ENCODE measurements at regions not wholly inside any gene's neighbourhood (a gene's known extent, or its start where the extent isn't known, plus 50 kb on each side); places are given as distances from the start of the nearest gene placed in this dataset.

DNA sequence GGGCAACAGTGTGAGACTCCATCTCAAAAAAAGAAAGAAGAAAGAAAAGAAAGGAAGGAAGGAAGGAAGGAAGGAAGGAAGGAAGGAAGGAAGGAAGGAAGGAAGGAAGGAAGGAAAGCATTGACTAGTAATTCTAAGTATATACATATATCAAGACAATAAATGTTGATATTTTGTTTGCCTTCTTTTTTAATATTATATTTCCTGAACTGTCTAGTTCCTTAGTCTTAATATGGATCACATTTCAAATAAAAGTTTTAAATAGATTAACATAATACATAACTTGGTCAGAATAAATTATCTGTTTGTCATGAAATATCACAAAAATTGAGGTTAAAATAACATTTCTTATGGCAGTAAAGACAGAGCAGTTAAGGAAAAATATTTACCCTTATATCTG, 1448.4 kb upstream of the C9orf72 start:
- H2BK15ac ChIP-seq (ENCODE audit: low read depth, poor library complexity, severe bottlenecking), result no peak overlapping the region
- H3K18ac ChIP-seq (ENCODE audit: low read depth in 1 of 2, low read length in 2 of 2), result no peak overlapping the region
- H3K4me1 ChIP-seq (ENCODE audit: control insufficient read depth, insufficient read depth, low read depth, low read length), result no peaks in the 10 kb centered on the region
- no peak overlapping the region for H4K91ac ChIP-seq (ENCODE audit: low read length)
- H3K79me1 ChIP-seq (replicated peaks; ENCODE audit: low read length, poor library complexity, severe bottlenecking), result no peaks in the 10 kb centered on the region
- no peaks in the 10 kb centered on the region for H3K27me3 ChIP-seq (ENCODE audit: control insufficient read depth in 1 of 2, insufficient read depth in 1 of 2, low read length in 2 of 2)
- no peak overlapping the region for H2BK12ac ChIP-seq (ENCODE audit: low read length in 2 of 2)
- H3K23ac ChIP-seq (ENCODE audit: low read length in 2 of 2), result no peak overlapping the region
- H3K36me3 ChIP-seq (ENCODE audit: control insufficient read depth in 1 of 2, insufficient read depth in 2 of 2, low read depth in 1 of 2, low read length in 2 of 2), result no peaks in the 10 kb centered on the region
- no peak overlapping the region for H4K8ac ChIP-seq (ENCODE audit: low read length)
- no peak overlapping the region for H2AFZ ChIP-seq (ENCODE audit: low read depth, low read length)
- DNase-seq, result no peak
- no peak overlapping the region for H3K9ac ChIP-seq (ENCODE audit: low read length)
- no peak overlapping the region for H3K14ac ChIP-seq (ENCODE audit: low read length in 2 of 2)
- H3K4me3 ChIP-seq (ENCODE audit: insufficient read depth in 1 of 2, low read depth in 1 of 2, low read length in 2 of 2), result no peak overlapping the region
- no peak overlapping the region for H2BK5ac ChIP-seq (ENCODE audit: low read depth, low read length, poor library complexity, severe bottlenecking)
- no peak overlapping the region for H3K4ac ChIP-seq (ENCODE audit: low read depth in 1 of 2, low read length in 2 of 2)
- H3K27ac ChIP-seq (ENCODE audit: low read length, poor library complexity, severe bottlenecking), result no peak overlapping the region
- no peak overlapping the region for H2BK120ac ChIP-seq (ENCODE audit: low read depth, low read length)
- H3K4me2 ChIP-seq (ENCODE audit: low read length, poor library complexity, severe bottlenecking), result no peak overlapping the region
- H3K9me3 ChIP-seq (ENCODE audit: control insufficient read depth, low read length), result no peaks in the 10 kb centered on the region
- no peak overlapping the region for H2AK5ac ChIP-seq (ENCODE audit: low read length, severe bottlenecking)

DNA sequence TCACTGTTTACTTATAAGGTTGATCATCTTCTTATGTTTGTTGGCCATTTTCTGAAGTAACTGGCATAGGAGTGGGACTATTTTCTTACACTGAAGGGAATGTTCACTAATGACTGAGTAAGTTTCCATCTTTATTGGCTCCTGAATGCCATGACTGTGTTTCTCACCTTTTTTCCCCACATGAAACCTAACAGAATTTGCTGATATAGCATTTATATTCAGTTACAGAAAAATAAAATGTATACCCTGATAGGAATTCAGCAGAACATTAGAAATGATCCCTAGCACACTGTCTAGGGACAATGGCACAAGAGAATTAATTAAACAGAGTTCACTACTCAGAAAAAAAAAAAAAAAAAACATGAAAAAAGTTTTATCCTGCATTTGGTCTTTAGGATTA, 1465.1 kb upstream of the C9orf72 start:
- no peak overlapping the region for H4K8ac ChIP-seq (ENCODE audit: low read length)
- H3K14ac ChIP-seq (ENCODE audit: low read length in 2 of 2), result no peak overlapping the region
- H3K4me2 ChIP-seq (ENCODE audit: low read length, poor library complexity, severe bottlenecking), result no peak overlapping the region
- H3K27ac ChIP-seq (ENCODE audit: low read length, poor library complexity, severe bottlenecking), result no peak overlapping the region
- no peak overlapping the region for H2AK5ac ChIP-seq (ENCODE audit: low read length, severe bottlenecking)
- no peak overlapping the region for H2BK15ac ChIP-seq (ENCODE audit: low read depth, poor library complexity, severe bottlenecking)
- H3K4ac ChIP-seq (ENCODE audit: low read depth in 1 of 2, low read length in 2 of 2), result no peak overlapping the region
- H4K91ac ChIP-seq (ENCODE audit: low read length), result no peak overlapping the region
- no peak overlapping the region for H3K23ac ChIP-seq (ENCODE audit: low read length in 2 of 2)
- H2BK120ac ChIP-seq (ENCODE audit: low read depth, low read length), result no peak overlapping the region
- H2AFZ ChIP-seq (ENCODE audit: low read depth, low read length), result no peak overlapping the region
- DNase-seq, result no peak
- H2BK5ac ChIP-seq (ENCODE audit: low read depth, low read length, poor library complexity, severe bottlenecking), result no peak overlapping the region
- no peaks in the 10 kb centered on the region for H3K9me3 ChIP-seq (ENCODE audit: control insufficient read depth, low read length)
- H3K9ac ChIP-seq (ENCODE audit: low read length), result no peak overlapping the region
- H3K4me3 ChIP-seq (ENCODE audit: insufficient read depth in 1 of 2, low read depth in 1 of 2, low read length in 2 of 2), result no peak overlapping the region
- peaks cover 2% of the 10 kb centered on the region for H3K4me1 ChIP-seq (ENCODE audit: control insufficient read depth, insufficient read depth, low read depth, low read length)
- no peaks in the 10 kb centered on the region for H3K79me1 ChIP-seq (replicated peaks; ENCODE audit: low read length, poor library complexity, severe bottlenecking)
- H2BK12ac ChIP-seq (ENCODE audit: low read length in 2 of 2), result no peak overlapping the region
- H3K36me3 ChIP-seq (ENCODE audit: control insufficient read depth in 1 of 2, insufficient read depth in 2 of 2, low read depth in 1 of 2, low read length in 2 of 2), result no peaks in the 10 kb centered on the region
- H3K27me3 ChIP-seq (ENCODE audit: control insufficient read depth in 1 of 2, insufficient read depth in 1 of 2, low read length in 2 of 2), result no peaks in the 10 kb centered on the region
- H3K18ac ChIP-seq (ENCODE audit: low read depth in 1 of 2, low read length in 2 of 2), result no peak overlapping the region

DNA sequence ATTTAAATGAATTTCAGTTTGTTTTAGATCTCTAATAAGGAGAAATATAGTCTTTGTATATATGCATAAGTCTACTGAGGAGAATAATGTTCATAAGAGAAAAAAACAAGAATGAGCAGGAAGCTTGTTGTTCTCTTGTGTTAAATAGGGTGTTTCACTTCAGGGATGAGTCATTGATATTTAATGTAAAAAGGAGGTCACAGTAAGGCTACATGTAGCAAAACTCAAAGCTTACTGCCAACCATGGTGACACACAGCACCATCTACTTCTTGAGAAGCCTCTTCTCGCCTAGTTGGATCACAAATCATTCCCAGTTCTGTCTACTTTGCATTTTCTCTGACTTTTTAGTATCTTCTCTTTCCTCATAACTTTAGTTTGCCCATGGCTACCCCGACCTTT, 1466.0 kb upstream of the C9orf72 start:
- H3K14ac ChIP-seq (ENCODE audit: low read length in 2 of 2), result no peak overlapping the region
- no peak overlapping the region for H3K18ac ChIP-seq (ENCODE audit: low read depth in 1 of 2, low read length in 2 of 2)
- peaks cover 2% of the 10 kb centered on the region for H3K4me1 ChIP-seq (ENCODE audit: control insufficient read depth, insufficient read depth, low read depth, low read length)
- H3K9me3 ChIP-seq (ENCODE audit: control insufficient read depth, low read length), result no peaks in the 10 kb centered on the region
- no peak overlapping the region for H4K8ac ChIP-seq (ENCODE audit: low read length)
- H2BK12ac ChIP-seq (ENCODE audit: low read length in 2 of 2), result no peak overlapping the region
- WGBS, result 75% methylated on average over 2 of the region's 2 CpGs
- no peak overlapping the region for H3K23ac ChIP-seq (ENCODE audit: low read length in 2 of 2)
- H3K4me2 ChIP-seq (ENCODE audit: low read length, poor library complexity, severe bottlenecking), result no peak overlapping the region
- H2BK120ac ChIP-seq (ENCODE audit: low read depth, low read length), result no peak overlapping the region
- no peaks in the 10 kb centered on the region for H3K79me1 ChIP-seq (replicated peaks; ENCODE audit: low read length, poor library complexity, severe bottlenecking)
- no peak overlapping the region for H2BK15ac ChIP-seq (ENCODE audit: low read depth, poor library complexity, severe bottlenecking)
- no peak overlapping the region for H3K4me3 ChIP-seq (ENCODE audit: insufficient read depth in 1 of 2, low read depth in 1 of 2, low read length in 2 of 2)
- no peak overlapping the region for H2AK5ac ChIP-seq (ENCODE audit: low read length, severe bottlenecking)
- no peak overlapping the region for H2AFZ ChIP-seq (ENCODE audit: low read depth, low read length)
- peak; percentile 22 for DNase-seq
- H3K9ac ChIP-seq (ENCODE audit: low read length), result no peak overlapping the region
- H3K27ac ChIP-seq (ENCODE audit: low read length, poor library complexity, severe bottlenecking), result no peak overlapping the region
- no peaks in the 10 kb centered on the region for H3K27me3 ChIP-seq (ENCODE audit: control insufficient read depth in 1 of 2, insufficient read depth in 1 of 2, low read length in 2 of 2)
- H3K4ac ChIP-seq (ENCODE audit: low read depth in 1 of 2, low read length in 2 of 2), result no peak overlapping the region
- H2BK5ac ChIP-seq (ENCODE audit: low read depth, low read length, poor library complexity, severe bottlenecking), result no peak overlapping the region
- no peak overlapping the region for H4K91ac ChIP-seq (ENCODE audit: low read length)
- H3K36me3 ChIP-seq (ENCODE audit: control insufficient read depth in 1 of 2, insufficient read depth in 2 of 2, low read depth in 1 of 2, low read length in 2 of 2), result no peaks in the 10 kb centered on the region

DNA sequence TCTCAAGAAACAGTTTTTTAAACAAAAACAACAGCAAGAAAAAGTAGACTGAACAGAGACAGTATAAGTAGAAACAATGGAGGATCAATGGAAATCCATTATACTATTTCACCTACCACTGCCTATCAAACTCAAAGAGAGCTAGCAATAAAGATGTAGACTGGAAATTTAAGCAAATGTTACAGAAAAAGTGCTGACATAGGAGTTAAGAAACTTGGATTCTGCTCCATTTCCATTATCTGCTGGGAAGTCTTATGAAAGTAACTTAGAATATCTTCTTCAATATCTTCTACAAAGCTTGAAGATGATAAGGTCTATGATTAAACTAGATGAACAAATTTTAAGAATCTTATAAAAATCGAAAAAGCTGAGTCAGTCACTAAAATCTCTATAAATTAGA, 1469.8 kb upstream of the C9orf72 start:
- WGBS, result no CpG with 5 or more reads among the region's 1 CpG

More for the DNA sequence above, 1469.8 kb upstream of the C9orf72 start:
- H2AFZ ChIP-seq (ENCODE audit: low read depth, low read length), result no peak overlapping the region
- no peaks in the 10 kb centered on the region for H3K36me3 ChIP-seq (ENCODE audit: control insufficient read depth in 1 of 2, insufficient read depth in 2 of 2, low read depth in 1 of 2, low read length in 2 of 2)
- H3K9ac ChIP-seq (ENCODE audit: low read length), result no peak overlapping the region
- H3K9me3 ChIP-seq (ENCODE audit: control insufficient read depth, low read length), result no peaks in the 10 kb centered on the region
- H3K27ac ChIP-seq (ENCODE audit: low read length, poor library complexity, severe bottlenecking), result no peak overlapping the region
- H2BK12ac ChIP-seq (ENCODE audit: low read length in 2 of 2), result no peak overlapping the region
- H3K4me2 ChIP-seq (ENCODE audit: low read length, poor library complexity, severe bottlenecking), result no peak overlapping the region
- H2BK15ac ChIP-seq (ENCODE audit: low read depth, poor library complexity, severe bottlenecking), result no peak overlapping the region
- no peak overlapping the region for H3K4me3 ChIP-seq (ENCODE audit: insufficient read depth in 1 of 2, low read depth in 1 of 2, low read length in 2 of 2)
- H4K91ac ChIP-seq (ENCODE audit: low read length), result no peak overlapping the region
- no peak overlapping the region for H3K4ac ChIP-seq (ENCODE audit: low read depth in 1 of 2, low read length in 2 of 2)
- H4K8ac ChIP-seq (ENCODE audit: low read length), result no peak overlapping the region
- no peak overlapping the region for H2BK5ac ChIP-seq (ENCODE audit: low read depth, low read length, poor library complexity, severe bottlenecking)
- H3K14ac ChIP-seq (ENCODE audit: low read length in 2 of 2), result no peak overlapping the region
- no peak for DNase-seq
- no peaks in the 10 kb centered on the region for H3K27me3 ChIP-seq (ENCODE audit: control insufficient read depth in 1 of 2, insufficient read depth in 1 of 2, low read length in 2 of 2)
- no peak overlapping the region for H2BK120ac ChIP-seq (ENCODE audit: low read depth, low read length)
- H3K23ac ChIP-seq (ENCODE audit: low read length in 2 of 2), result no peak overlapping the region
- no peak overlapping the region for H2AK5ac ChIP-seq (ENCODE audit: low read length, severe bottlenecking)
- no peak overlapping the region for H3K18ac ChIP-seq (ENCODE audit: low read depth in 1 of 2, low read length in 2 of 2)
- peaks cover 2% of the 10 kb centered on the region for H3K4me1 ChIP-seq (ENCODE audit: control insufficient read depth, insufficient read depth, low read depth, low read length)
- no peaks in the 10 kb centered on the region for H3K79me1 ChIP-seq (replicated peaks; ENCODE audit: low read length, poor library complexity, severe bottlenecking)
